Smooth muscle cell (in vitro differentiated cells): ENCODE measurements at regions not wholly inside any gene's neighbourhood (a gene's known extent, or its start where the extent isn't known, plus 50 kb on each side); places are given as distances from the start of the nearest gene placed in this dataset.
"Not testable (repeated sequence)": the region's sequence is repeated elsewhere in the genome, so short reads cannot be mapped to it uniquely, and the experiment has no call there.

Source experiments
- DNase-seq: peaks from one replicate; lab custom pipeline; 2025; ENCODE audit not compliant: unreplicated experiment; lab: John Stamatoyannopoulos, UW
- H2AFZ ChIP-seq: fragments of 200-600 bp; sonication (generic); 2 replicates; pipeline ENCODE4 v1.6.0; 2016; ENCODE audit warnings: antibody characterized with exemption, low read depth, mild to moderate bottlenecking
- H3F3A ChIP-seq: fragments of 200-600 bp; sonication (generic); 2 replicates; pipeline ENCODE4 v1.6.0; 2017; ENCODE audit warnings: antibody characterized with exemption, low read depth
- H3K27ac ChIP-seq: fragments of 200-600 bp; sonication (generic); 2 replicates; pipeline ENCODE4 v1.5.1; 2016; ENCODE audit warnings: low read depth, mild to moderate bottlenecking
- H3K27me3 ChIP-seq: fragments of 200-600 bp; sonication (generic); 2 replicates; pipeline ENCODE4 v1.6.1; 2016; ENCODE audit warnings: low read depth, mild to moderate bottlenecking
- H3K36me3 ChIP-seq: fragments of 200-600 bp; sonication (generic); 2 replicates; pipeline ENCODE4 v1.5.1; 2016; ENCODE audit warnings: low read depth
- H3K4me1 ChIP-seq: fragments of 200-600 bp; sonication (generic); 2 replicates; pipeline ENCODE4 v1.5.1; 2016; ENCODE audit warnings: low read depth
- H3K4me2 ChIP-seq: fragments of 200-600 bp; sonication (generic); 2 replicates; pipeline ENCODE4 v1.6.0; 2016; ENCODE audit warnings: mild to moderate bottlenecking
- H3K4me3 ChIP-seq: fragments of 200-600 bp; sonication (generic); 2 replicates; pipeline ENCODE4 v1.5.1; 2016; ENCODE audit warnings: mild to moderate bottlenecking
- H3K79me2 ChIP-seq: fragments of 200-600 bp; sonication (generic); 2 replicates; pipeline ENCODE4 v1.6.0; 2016; ENCODE audit warnings: low read depth, mild to moderate bottlenecking
- H3K9ac ChIP-seq: fragments of 200-600 bp; sonication (generic); 2 replicates; pipeline ENCODE4 v1.6.0; 2016; ENCODE audit warnings: low read depth
- H3K9me3 ChIP-seq: fragments of 200-600 bp; sonication (generic); replicated peaks from 2 replicates; pipeline ENCODE4 v1.5.1; 2016; ENCODE audit warnings: low read depth
- H4K20me1 ChIP-seq: fragments of 200-600 bp; sonication (generic); 2 replicates; pipeline ENCODE4 v1.6.0; 2016; ENCODE audit warnings: low read depth
- CTCF ChIP-seq: fragments of 200-600 bp; sonication (generic); IDR thresholded peaks from 2 replicates; pipeline ENCODE4 v1.5.1; 2017; ENCODE audit warnings: borderline replicate concordance, mild to moderate bottlenecking, antibody characterized with exemption; ENCODE audit not compliant: insufficient read depth, poor library complexity, severe bottlenecking
- WGBS: methylation state at CpG from one replicate; pipeline ENCODE4 v1.1.7; 2016; ENCODE audit warnings: low lambda C conversion rate; 5-methylcytosine and 5-hydroxymethylcytosine counted together

- Histone ChIP-seq H3K4me3 (no peak overlapping the region), H3F3A (no peaks in the 10 kb centered on the region), H3K4me2 (no peak overlapping the region), H3K79me2 (no peaks in the 10 kb centered on the region), H3K36me3 (no peaks in the 10 kb centered on the region), H3K9me3 (no peaks in the 10 kb centered on the region), H3K27ac (no peak overlapping the region), H3K9ac (no peak overlapping the region), H4K20me1 (no peaks in the 10 kb centered on the region), H3K4me1 (no peaks in the 10 kb centered on the region), H2AFZ (no peak overlapping the region), H3K27me3 (no peaks in the 10 kb centered on the region)
- DNase-seq, result no peak
- TF ChIP-seq CTCF, result no peak
- WGBS, result 94% methylated on average over 4 of the region's 4 CpGs
Observed at GRCh38 chr18:38491195-38491594, 925.6 kb upstream of the CELF4 start.

- not testable (repeated sequence) for H3K9ac ChIP-seq, H3K27ac ChIP-seq, H3K36me3 ChIP-seq, H2AFZ ChIP-seq, H4K20me1 ChIP-seq, DNase-seq, H3K9me3 ChIP-seq, H3F3A ChIP-seq, H3K79me2 ChIP-seq, H3K4me2 ChIP-seq, H3K4me1 ChIP-seq, H3K27me3 ChIP-seq, H3K4me3 ChIP-seq
- 66% methylated on average over 8 of the region's 8 CpGs for WGBS
Observed at GRCh38 chr18:38489721-38490120, 924.1 kb upstream of the CELF4 start.

- Histone ChIP-seq H3K36me3 (no peaks in the 10 kb centered on the region), H3K4me2 (no peak overlapping the region), H2AFZ (no peak overlapping the region), H3K27ac (no peak overlapping the region), H3F3A (no peaks in the 10 kb centered on the region), H3K4me3 (no peak overlapping the region), H3K27me3 (no peaks in the 10 kb centered on the region), H3K79me2 (no peaks in the 10 kb centered on the region), H3K9ac (no peak overlapping the region), H4K20me1 (no peaks in the 10 kb centered on the region), H3K9me3 (no peaks in the 10 kb centered on the region), H3K4me1 (no peaks in the 10 kb centered on the region)
- TF ChIP-seq CTCF, result no peak
- WGBS, result 94% methylated on average over 2 of the region's 2 CpGs
- DNase-seq, result no peak
Observed at GRCh38 chr18:38487521-38487920, 921.9 kb upstream of the CELF4 start.

- Histone ChIP-seq H4K20me1 (no peaks in the 10 kb centered on the region), H2AFZ (no peak overlapping the region), H3K27ac (no peak overlapping the region), H3K4me3 (no peak overlapping the region), H3K9me3 (no peaks in the 10 kb centered on the region), H3K4me2 (no peak overlapping the region), H3K9ac (no peak overlapping the region), H3K79me2 (no peaks in the 10 kb centered on the region), H3K36me3 (no peaks in the 10 kb centered on the region), H3K27me3 (no peaks in the 10 kb centered on the region), H3F3A (no peaks in the 10 kb centered on the region), H3K4me1 (no peaks in the 10 kb centered on the region)
- DNase-seq, result no peak
- 85% methylated on average over 5 of the region's 5 CpGs for WGBS
- no peak for TF ChIP-seq CTCF
Observed at GRCh38 chr18:38483326-38483725, 917.7 kb upstream of the CELF4 start.
